ENCODE measurements at regions not wholly inside any gene's neighbourhood (a gene's known extent, or its start where the extent isn't known, plus 50 kb on each side); places are given as distances from the start of the nearest gene placed in this dataset.

DNA sequence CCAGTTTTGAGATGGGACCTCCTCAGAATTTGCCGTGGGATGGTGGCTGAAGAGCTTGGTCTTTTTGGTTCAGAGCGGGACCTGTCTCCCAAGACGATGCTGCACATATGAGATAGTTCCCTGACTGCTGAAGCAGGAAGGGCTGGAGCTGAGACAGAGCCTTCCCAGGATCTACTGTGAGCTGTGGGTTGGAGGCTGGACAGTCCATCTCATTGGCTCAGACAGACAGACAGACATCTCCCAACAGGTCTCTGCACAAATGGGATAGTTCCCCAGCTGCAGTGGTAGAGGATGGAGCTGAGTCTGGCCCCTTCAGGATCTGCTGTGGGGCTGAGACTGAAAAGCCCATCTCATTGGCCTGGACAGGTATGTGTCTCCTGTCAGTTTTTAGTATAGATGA, 1145.6 kb upstream of the CADM2 start:
- TF ChIP-seq TAF1 (IDR thresholded peaks at IDR 0.05; ENCODE audit: borderline replicate concordance, low read depth, low read length) (no peak), POLR2AphosphoS5 (IDR thresholded peaks at IDR 0.05; ENCODE audit: low read depth, low read length) (no peak), POLR2A (IDR thresholded peaks at IDR 0.05; ENCODE audit: low read depth, low read length) (no peak)

Measured in GM12892 (cell line).